Jurkat, Clone E6-1 (cell line): ENCODE measurements at regions not wholly inside any gene's neighbourhood (a gene's known extent, or its start where the extent isn't known, plus 50 kb on each side); places are given as distances from the start of the nearest gene placed in this dataset.
"Not testable (repeated sequence)": the region's sequence is repeated elsewhere in the genome, so short reads cannot be mapped to it uniquely, and the experiment has no call there.

Source experiments
- DNase-seq: peaks from one replicate; pipeline ENCODE4 v3.0.0-alpha.2; 2011; ENCODE audit warnings: low read depth, low spot score
- H3K4me3 ChIP-seq: 2 replicates; pipeline ENCODE4 v1.5.1; 2011; ENCODE audit warnings: mild to moderate bottlenecking, low read length, control low read depth, moderate library complexity

GRCh38 chr2:121059651-121060649 is 225.1 kb downstream of the TFCP2L1 start:
- DNase-seq, result no peak
- H3K4me3 ChIP-seq, result no peak overlapping the region

- DNase-seq, result no peak
- H3K4me3 ChIP-seq, result no peak overlapping the region
Observed at GRCh38 chr2:121061633-121062032, 223.4 kb downstream of the TFCP2L1 start.

- no peak for DNase-seq
- H3K4me3 ChIP-seq, result no peak overlapping the region
Observed at GRCh38 chr2:121063471-121063870, 221.5 kb downstream of the TFCP2L1 start.

- DNase-seq, result no peak
- no peak overlapping the region for H3K4me3 ChIP-seq
Observed at GRCh38 chr2:121064186-121064585, 220.8 kb downstream of the TFCP2L1 start.

- H3K4me3 ChIP-seq, result no peak overlapping the region
- DNase-seq, result no peak
Observed at GRCh38 chr2:121065239-121065638, 219.8 kb downstream of the TFCP2L1 start.

GRCh38 chr2:121066526-121066925 is 218.5 kb downstream of the TFCP2L1 start:
- peak; percentile 57 for DNase-seq
- no peak overlapping the region for H3K4me3 ChIP-seq

DNA sequence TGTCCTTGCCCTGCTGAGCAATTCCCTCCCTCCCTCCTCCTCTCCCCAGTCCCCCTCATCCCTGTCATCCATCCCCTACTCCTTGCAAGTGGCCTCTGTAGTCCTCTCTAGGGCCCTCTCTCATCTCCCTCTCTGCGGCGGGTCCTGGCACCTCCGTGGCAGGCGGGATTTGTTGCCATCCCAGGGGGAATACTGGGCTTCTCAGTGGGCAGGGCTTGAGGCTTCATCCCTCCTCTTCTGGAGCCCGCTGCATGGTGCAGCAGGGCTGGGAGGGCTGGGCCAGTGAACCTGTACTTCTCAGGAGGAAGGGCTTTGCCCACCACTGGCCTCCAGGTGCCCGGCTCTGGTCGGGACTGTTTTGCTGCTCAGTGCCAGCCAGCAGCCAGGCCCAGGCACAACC is 216.2 kb downstream of the TFCP2L1 start:
- no peak overlapping the region for H3K4me3 ChIP-seq
- DNase-seq, result no peak

DNA sequence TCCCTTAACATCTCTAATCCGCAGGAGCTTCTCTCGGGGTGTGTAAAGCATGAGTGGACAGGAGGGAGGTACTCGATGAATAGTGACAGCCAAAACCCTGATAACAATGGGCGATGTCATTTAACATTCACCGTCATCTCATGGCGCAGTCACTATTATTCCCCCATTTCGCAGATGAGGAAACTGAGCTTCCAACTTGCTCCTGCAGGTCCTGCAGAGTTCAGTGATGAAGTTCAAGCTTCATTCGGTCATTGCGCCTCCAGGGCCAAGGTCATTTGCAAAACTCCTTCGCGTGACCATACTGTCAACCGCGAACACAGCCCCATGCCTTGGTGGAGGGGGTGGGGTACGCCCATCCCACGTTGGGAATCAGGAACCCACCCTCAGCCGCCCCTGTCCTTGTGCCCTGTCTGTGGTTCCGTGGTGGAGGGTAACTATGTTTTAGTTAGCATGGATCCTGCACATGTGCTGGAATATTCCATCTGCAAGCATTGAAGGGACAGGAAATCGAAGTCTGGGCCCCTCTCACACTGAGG is 215.5 kb downstream of the TFCP2L1 start:
- no peak overlapping the region for H3K4me3 ChIP-seq
- no peak for DNase-seq

- not testable (repeated sequence) for H3K4me3 ChIP-seq, DNase-seq
Observed at GRCh38 chr2:121070061-121070460, 214.9 kb downstream of the TFCP2L1 start.

- no peak overlapping the region for H3K4me3 ChIP-seq
Observed at GRCh38 chr2:121071034-121071504, 213.9 kb downstream of the TFCP2L1 start.

DNA sequence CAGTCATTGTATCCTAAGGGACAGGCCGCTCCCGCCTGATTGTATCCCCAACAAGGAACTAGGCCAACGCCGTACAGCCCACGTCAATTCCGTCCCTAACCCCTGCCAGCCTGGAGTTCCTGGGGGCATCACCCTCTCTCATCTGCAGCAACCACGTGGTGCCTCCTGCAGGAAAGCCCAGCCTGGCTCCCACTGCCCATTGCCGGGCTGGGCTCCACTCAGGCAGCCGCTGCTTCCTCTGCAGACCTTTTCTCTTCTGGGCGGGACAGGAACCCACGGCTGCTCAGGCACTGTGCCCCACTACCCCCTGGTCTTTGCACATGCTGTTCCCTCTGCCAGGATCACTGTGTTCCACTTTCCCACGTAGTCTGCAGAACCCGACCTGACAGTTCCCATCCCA is 212.2 kb downstream of the TFCP2L1 start:
- no peak overlapping the region for H3K4me3 ChIP-seq
- DNase-seq, result no peak

More at GRCh38 chr2:121071034-121071504, 213.9 kb downstream of the TFCP2L1 start:
- no peak for DNase-seq

GRCh38 chr2:121073320-121074210 is 211.4 kb downstream of the TFCP2L1 start:
- DNase-seq, result no peak
- H3K4me3 ChIP-seq, result no peak overlapping the region

DNA sequence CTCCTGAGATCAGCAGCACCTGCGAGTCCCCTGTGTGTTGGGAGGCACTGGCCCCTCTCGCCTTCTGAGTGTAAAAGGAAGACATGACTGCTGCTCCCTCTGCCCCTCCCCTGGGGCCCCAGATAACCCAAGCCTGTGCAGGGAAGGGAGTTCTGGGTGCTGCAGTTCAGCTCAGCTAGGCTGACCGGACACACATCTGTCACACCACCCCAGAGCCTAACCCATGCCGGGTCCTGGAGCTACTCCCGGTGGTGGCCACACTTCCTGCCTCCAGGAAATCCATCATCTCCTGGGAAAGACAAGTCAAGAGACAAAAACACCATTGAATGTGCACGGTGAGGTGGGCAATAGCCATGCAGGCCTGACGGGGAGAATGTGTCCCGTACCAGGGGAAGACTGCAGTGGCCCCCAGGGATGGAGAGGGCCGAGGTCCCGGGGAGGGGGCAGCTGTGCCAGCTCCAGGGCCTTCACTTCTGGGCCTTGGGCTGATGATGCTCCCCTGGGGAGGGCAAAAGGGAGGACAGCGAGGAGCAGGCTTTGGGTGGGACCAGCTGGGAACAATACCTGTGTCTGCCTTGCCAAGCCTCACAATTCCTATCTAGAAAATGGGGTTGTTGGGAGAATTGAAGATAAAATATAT is 210.6 kb downstream of the TFCP2L1 start:
- no peak overlapping the region for H3K4me3 ChIP-seq
- no peak for DNase-seq

DNA sequence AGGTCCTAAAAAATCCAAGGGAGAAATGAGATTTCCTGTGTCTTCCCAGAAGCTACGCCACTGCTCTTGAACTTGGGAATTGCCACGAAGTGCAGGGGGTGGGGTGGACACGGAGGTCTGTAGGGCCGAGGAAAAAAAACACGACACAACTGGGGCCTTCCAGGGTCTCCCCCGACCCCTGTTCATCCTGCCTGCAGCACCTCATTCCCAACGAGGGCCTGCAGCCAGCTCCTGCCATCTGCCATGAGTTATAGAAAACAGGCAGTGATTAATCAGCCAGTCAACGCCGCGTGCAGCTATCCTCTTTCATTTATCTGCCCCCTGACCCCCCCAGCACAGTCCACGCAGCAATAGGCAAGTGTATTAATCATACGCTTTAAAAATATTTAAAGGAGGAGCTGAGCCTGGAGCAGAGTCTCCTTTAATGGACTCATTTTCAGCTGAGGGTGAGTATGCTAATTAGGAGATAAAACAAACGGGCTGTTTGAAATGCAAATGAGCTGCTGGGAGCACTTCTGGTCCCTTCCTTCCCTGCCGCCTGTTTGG is 209.9 kb downstream of the TFCP2L1 start:
- DNase-seq, result peak; percentile 79
- no peak overlapping the region for H3K4me3 ChIP-seq

- DNase-seq, result no peak
- no peak overlapping the region for H3K4me3 ChIP-seq
Observed at GRCh38 chr2:121075641-121076497, 209.1 kb downstream of the TFCP2L1 start.

DNA sequence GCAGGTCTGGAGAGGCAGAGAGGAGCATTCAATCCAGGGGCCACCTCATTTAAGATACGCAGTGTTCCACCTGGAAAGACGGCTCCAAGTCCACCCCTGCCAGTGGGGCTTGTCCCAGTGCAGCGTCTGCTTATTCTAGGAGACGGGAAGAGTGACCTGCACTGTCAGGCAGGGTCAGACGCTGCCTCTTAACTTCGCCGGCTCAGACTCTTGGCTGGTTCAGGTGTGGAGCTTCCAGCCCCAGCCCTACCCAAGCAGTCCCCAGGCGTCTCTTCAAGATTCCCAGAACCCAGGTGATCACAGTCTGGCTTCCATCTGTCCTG is 208.5 kb downstream of the TFCP2L1 start:
- H3K4me3 ChIP-seq, result no peak overlapping the region
- no peak for DNase-seq

DNA sequence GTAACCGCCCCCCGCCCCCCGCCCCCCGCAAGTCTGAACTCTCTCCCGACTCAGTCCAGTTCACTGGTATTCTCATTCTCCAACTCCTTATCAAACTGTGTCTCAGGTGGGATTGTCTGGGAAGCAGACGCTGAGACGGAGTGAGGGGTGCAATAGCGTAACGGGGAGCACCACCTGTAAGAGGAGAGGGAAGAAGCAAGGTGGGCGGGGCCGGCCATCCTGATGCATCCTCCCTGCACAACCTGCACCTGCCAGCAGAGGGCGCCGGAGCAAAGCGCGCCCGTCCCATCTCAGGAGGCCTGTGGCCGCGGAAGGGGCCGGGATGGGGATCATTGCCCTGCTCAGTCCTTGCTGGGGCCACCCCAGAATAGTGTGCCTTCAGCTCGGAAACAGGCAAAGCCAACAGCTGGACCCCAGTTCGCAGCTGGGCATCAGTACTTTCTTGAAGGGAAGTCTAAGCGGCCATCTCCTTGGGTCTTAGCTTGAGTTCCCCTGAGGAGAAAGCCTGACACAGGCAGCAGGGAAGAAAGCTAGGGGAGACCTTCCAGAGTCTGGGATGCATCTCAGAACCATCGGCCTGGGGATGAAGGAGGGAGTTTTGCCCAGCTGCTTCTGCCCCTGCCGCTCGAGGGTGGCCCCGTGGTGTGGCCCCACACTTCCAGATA is 208.0 kb downstream of the TFCP2L1 start:
- DNase-seq, result peak; percentile 31
- H3K4me3 ChIP-seq, result no peak overlapping the region
